ENCODE measurements at regions not wholly inside any gene's neighbourhood (a gene's known extent, or its start where the extent isn't known, plus 50 kb on each side); places are given as distances from the start of the nearest gene placed in this dataset.

DNA sequence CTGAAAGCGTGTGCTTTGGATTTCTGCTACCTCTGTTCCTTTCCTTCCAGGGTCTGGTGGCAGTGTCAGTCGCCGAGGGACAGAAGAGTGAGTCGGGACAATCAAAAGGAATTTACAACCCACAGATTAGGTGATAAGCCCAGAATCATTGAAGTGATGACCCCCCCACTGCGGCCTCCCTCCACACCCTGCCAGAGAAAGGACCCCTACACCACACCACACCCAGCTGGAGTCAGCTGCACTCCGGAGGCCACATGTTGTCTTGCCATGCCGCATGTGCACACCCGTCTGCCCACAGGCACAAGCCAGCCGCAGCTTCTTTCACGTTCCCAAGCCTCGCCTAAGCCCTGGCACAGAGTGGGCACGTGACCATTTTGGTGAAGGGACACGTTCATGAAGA, 366.8 kb upstream of the SALL3 start:
- intact Hi-C loops (cut with micrococcal nuclease) = no loop called here

DNA sequence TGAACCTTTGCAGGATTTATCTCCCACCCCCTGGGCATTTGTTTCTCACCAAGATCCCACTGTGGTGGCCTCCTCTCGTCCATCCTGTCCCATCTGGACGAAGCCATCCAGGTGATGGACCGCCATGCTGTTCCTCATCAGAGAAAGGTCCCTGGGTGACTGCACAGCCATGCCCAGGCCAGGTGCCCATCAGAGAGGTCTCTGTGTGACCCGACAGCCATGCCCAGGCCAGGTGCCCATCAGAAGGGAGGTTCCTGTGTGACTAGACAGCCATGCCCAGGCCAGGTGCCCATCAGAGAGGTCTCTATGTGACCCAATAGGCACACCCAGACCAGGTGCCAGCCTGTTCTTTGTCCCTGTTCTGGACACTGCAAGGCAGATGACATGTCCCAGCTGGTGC, 360.9 kb upstream of the SALL3 start:
- intact Hi-C loops (cut with micrococcal nuclease) = no loop called here

DNA sequence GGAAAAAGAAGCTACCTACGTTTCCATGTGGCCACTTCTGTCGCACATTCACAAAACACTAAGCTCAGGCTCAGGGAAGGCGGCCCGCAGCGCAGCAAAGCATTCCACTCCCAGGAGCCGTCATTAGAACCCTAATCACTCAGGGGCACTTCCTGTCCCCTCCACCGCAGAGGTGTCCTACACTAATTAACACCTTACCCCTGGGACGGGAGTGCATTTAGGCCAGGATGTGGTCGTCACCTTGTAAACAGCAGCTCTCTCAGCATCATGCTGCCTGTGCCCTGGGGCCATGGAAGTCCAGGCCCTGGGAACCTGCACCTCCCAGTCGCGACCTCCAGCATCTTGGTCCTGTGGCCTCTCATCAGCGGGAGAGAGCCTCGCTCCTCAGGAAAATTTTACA, 359.8 kb upstream of the SALL3 start:
- intact Hi-C loops (cut with micrococcal nuclease) = no loop called here

DNA sequence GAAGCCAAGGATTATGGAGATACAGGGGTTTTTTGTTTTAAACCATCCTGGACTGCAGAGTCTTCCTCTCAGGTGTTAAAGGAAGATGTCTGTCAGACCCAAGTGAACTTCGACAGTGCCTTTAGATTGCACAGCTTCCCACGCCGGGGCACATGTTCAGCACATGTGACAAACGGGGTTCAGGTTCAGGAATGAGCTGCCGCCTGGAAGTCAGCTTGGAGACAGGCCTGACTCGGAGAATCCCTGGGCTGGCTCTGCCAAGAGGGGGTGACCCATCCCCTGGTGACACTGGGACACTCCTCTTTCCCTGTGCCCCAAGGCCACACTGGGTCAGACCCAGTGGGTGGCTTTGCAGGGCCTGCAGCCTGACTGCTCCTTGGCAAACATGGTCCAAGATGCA, 359.3 kb upstream of the SALL3 start:
- intact Hi-C loops (cut with micrococcal nuclease) = no loop called here

DNA sequence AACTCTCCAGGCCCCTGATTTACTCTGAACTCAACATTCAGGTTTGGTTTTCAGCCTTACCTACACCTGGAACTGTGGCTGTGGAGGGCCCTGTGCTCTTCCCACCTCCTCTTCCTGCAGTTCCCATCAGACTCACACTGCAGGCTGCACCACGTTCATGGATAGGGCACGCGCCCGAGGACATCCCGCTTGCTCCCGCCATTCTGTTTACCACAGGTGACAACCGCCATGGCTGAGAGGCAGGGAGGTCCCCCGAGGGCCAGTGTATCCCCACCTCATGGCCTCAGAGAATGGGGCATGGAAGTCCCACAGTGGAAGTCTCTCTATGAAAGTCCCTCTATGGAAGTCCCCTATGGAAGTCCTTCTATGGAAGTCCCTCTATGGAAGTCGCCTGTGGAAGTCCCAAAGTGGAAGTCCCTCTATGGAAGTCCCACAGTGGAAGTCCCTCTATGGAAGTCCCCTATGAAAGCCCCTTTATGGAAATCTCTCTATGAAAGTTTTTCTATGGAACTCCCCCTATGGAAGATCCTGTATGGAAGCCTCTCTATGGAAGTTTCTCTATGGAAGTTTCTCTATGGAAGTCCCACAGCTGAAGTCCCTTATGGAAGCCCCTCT, 358.4 kb upstream of the SALL3 start:
- intact Hi-C loops (cut with micrococcal nuclease) = no loop called here

DNA sequence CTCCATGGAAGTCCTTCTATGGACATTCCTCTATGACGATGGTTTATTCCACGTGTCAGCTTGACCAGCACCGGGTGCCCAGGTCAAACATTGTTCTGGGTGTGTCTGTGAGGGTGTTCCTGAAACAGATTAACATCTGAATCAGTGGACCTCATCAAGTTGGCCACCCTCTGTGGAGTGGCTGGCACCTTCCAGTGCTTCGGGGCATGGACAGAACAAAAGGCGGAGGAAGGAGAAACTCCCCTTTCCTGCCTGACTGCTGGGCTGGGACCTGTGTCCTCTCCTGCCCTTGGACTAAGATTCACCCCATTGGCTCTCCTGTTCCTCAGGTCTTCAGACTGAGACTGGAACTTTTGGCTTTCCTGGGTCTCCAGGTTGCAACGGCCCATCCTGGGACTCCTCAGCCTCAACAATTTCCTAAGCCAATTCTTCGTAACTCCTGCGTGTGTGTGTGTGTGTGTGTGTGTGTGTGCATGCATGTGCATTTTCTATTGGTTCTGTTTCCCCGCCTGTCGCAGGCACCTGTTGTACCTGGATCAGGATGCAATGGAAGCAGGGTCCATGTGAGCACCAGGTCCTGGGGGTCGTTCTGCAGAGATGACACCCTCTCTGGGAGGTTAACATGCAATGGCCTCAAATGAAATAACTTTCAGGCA, 357.2 kb upstream of the SALL3 start:
- intact Hi-C loops (cut with micrococcal nuclease) = no loop called here

DNA sequence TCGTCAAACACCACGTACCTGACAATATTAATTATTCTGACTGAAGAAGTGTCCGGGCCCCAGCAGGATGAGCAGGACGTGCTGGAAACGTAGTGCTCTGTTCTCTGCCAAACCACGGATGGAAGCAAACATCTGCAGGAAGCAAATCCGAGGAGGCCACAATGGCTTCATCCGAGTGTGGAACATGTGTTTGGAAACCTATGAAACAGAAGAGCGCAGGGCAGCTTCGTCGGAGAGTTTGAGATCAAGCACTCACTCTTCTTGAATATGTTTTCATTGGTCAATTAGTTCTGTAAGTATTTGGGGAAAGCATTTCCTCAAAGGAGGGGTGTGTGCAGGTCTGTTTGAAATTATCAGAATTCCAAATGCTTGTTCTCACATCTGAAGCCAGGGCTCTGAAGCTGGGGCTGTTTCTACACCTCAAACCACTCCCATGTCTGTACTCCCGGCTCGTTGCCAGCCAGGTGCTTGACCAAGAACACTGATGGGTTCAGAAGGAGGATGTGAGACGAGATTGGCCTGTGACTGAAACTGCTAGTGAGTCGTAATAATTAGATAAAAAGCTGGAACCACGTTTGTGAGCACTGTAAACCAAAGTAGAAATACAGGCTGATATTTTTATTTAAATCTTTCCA, 356.6 kb upstream of the SALL3 start:
- intact Hi-C loops (cut with micrococcal nuclease) = no loop called here

DNA sequence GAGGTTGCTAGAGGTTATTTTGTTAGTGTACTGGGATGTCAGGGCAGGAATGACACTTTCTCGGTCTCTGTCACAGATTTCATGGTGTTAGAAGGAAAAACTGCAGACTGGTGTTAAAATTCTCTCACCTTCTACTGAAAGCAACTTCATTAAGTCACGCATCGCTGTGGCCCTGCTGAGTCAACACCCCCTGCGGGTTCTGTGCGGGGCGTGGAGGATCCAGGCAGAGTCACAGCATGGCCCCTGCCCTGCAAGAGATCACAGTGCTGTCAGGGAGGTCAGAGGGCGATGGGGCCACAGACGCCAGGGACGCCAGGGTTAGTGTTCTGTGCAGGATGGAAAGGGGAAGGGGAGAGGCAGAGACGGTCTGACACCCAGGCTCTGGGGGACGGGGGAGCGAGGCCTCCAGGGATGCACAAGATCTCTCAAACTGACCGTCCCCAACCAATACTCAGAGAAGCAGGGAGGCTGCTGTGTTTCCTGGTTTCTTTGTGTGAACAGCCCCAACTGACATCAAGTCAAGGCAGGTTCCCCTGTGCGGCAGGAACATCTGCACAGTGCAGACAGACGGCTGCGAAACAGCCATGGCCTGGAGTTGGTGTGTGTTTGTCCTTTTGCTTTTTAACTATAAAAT, 354.9 kb upstream of the SALL3 start:
- intact Hi-C loops (cut with micrococcal nuclease) = no loop called here

DNA sequence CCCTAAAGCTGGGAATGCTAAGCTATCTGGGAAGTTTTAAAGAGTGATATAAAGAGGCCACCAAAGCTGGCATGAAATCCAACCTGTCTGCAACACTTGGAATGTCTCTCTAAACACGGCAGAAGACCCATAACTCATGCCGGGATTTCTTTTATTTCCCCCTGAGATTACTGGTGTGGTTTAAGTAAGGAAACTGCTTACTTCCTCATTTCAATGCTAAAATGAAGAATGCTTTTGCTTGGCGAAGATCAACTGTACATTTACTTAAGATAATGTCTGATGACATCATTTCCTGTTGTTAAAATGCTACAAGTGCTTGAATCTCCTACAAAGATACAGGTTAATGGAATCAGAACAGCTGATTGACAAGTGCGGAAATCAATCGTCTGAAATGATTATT, 353.8 kb upstream of the SALL3 start:
- intact Hi-C loops (cut with micrococcal nuclease) = no loop called here

DNA sequence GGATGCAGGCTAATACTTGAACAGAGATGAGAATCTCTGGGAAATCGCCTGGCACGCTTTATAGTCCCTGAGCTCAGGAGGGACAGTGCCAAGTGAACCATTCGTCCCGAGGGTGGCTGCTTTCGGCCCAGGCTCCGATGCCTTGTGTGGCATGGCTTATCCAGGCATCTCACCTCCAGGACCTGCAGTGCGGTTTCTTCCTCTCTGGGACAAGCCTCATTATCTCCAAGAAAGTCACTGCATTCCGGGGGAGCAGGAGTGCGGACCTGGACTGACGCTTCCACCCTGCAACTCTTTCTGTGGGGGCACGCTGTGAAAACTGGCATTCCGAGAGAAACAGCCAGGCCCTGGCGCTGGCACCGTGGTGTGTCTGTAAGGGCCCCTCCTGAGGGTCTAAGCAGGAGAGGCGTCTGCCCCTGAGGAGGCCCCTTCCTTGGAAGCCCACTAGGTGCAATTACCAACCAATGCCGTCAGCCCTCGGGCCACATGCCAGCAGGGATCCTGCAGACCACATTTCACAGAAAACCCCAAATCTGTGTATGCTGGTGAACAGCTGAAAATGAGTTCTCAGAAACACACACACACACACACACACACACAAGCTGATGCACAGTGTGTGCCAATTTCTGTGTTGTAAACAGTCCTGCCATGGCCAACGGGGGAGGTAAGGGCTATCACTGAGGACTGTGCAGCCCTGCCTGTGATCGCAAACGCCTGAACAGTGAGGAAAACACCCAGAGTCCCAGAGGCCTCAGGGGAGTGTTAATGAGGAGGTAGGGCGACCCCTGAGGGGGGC, 351.9 kb upstream of the SALL3 start:
- intact Hi-C loops (cut with micrococcal nuclease) = no loop called here

DNA sequence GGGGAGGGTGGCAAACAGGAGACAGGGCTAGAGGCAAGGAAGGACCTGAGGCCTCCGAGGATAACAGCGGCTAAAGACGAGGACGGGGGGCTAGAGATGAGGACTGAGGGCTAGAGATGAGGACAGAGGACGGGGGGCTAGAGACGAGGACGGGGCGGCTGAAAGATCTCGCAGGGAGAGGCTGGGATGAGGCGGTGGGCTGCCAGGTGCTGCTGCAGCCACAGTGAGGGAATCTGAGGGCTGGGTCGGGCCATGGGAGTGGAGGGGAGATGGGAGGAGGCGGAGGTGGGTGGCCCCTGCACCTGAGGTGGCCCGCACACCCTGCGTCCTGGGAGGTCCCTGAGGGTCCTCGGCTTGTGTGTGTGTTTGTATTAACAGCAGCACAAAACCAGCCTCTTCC, 350.2 kb upstream of the SALL3 start:
- intact Hi-C loops (cut with micrococcal nuclease) = no loop called here

DNA sequence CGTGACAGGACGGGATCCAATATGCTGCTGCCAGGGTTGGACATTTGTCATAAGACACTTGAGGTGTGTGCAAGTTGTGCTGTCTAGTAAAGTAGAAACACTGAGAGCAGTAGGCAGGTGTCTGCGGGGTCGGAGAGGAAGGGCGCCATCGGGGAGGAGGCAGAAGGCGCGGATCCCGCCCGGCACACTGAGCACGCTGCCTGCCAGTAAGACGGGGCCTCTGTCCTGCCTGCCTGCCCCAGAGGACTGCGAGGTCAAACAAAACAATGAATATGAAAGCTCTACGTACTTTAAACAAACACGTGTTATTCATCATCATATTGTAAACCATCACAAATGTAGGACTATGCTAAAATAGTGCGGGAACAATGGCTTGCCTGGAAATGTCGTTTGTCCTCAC, 349.3 kb upstream of the SALL3 start:
- intact Hi-C loops (cut with micrococcal nuclease) = no loop called here

DNA sequence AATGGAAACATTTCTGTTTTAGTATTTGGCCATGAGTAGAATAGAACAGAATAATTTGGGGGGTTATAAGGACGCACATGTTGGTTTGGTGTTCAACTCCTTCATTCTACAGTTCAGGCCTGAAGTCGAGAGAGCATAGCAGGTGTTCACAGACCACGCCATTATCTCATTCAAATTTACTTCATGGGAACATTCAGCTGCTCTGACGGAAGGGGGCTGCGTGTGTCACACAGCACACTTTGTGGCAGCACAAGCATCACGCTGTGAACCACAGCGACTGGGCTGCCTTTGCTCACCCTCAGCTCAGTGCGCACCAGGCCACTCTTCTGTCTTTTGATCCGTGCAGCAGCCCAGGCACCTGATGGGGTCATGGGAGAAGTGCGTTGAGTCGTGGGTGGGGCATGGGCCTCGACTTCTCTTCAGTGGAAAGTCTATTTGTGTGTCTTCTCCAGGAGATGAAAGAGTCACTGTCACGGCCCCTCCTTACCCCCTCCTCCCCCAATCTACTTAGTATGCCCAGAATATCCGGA, 348.6 kb upstream of the SALL3 start:
- intact Hi-C loops (cut with micrococcal nuclease) = no loop called here

DNA sequence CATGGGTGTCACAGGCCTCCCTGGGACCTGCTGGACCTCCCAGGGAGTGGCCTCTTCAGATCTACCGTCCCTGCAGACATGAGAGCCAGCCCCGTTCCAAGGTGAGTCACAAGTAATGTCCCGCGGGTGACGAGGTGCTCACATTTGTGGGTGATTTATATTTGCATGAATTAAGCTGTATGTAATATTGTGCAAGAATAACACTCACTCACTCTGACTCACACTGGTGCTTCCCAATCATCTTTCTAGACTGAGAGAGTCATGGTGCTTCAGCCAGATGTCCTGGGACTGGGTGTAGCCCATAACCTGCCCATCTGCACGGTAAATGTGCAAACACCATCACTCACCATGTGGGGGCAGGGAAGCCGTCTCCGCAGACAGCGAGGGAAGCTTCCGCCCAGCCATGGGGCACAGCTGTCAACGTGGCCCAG, 347.5 kb upstream of the SALL3 start:
- intact Hi-C loops (cut with micrococcal nuclease) = no loop called here

DNA sequence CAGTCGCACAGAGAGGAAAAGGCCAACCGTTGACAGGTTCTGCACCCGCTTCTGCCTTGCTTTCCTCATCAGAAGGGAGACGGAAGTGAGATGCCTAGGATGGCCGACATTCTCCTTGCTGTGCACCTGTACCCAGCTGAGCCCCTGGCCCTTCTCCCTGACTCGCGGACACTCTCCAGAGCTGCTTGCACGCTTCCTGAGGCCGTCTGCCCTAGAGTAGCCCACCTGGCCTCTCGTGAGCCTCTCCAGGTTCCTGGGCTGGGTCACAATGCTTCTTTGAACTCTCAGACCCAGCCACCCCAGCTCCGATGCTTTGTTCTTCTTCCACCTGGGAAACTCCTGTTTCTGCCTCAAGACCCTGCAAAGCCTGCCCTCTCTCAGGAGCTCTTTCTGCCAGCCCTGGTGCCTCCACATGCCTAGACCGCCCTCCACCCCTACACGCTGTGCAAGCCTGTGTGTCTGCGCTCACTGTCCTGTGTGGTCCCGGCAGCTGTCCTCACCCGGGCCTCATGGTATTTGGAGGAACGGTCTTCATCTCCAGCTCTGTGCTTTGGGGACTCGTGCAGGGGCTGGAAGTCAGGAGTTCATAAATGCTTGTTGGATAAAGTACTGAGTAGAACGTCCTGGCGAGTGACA, 345.4 kb upstream of the SALL3 start:
- intact Hi-C loops (cut with micrococcal nuclease) = no loop called here

DNA sequence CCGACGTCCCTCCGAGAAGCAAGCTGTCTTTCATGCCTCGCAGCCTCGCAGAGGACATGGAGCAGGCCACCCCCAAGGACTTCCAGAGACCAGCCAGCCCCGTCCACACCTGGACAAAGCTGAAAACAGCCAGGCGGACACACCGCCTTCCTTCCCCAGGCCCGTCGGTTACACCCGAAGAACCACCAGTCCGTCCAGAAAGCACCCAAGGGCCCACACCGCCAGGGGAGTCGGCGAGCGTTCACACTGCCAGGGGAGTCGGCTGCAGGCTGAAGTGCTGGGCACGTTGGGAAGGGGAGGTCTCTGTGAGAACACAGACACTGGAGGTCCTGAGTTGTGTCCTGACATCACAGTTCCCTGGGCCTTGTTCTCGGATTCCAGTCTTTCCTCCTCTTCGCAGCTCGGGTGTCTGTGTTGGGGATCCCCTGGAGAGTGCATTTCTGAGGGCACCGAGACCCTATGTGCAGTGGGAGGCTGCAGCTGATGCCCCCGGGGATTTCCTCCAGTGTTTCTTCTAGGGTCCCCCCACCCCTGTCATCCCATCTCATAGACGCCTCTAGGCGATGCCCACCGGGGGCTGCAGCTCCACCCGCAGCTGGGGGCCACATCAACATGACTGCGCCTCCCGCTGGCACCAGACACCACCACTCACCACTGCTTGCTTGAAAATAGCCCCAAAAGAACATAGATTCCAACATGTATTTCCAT, 344.4 kb upstream of the SALL3 start:
- intact Hi-C loops (cut with micrococcal nuclease) = no loop called here

DNA sequence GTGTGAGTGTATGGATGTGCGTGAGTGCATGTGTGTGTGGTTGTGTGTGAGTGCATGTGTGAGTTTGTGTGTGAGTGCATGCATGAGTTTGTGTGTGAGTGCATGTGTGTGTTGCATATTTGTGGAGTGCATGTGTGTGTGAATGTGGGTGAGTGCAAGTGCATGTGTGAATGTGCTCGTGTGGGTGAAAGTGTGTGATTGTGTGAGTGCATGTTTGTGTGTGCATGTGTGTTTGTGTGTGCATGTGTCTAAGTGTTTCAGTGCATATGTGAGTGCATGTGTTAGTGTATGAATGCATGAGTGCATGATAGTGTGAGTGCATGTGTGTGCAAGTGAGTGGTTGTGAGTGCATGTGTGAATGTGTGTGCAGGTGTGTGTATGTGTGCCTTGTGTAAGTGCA, 343.4 kb upstream of the SALL3 start:
- intact Hi-C loops (cut with micrococcal nuclease) = no loop called here

DNA sequence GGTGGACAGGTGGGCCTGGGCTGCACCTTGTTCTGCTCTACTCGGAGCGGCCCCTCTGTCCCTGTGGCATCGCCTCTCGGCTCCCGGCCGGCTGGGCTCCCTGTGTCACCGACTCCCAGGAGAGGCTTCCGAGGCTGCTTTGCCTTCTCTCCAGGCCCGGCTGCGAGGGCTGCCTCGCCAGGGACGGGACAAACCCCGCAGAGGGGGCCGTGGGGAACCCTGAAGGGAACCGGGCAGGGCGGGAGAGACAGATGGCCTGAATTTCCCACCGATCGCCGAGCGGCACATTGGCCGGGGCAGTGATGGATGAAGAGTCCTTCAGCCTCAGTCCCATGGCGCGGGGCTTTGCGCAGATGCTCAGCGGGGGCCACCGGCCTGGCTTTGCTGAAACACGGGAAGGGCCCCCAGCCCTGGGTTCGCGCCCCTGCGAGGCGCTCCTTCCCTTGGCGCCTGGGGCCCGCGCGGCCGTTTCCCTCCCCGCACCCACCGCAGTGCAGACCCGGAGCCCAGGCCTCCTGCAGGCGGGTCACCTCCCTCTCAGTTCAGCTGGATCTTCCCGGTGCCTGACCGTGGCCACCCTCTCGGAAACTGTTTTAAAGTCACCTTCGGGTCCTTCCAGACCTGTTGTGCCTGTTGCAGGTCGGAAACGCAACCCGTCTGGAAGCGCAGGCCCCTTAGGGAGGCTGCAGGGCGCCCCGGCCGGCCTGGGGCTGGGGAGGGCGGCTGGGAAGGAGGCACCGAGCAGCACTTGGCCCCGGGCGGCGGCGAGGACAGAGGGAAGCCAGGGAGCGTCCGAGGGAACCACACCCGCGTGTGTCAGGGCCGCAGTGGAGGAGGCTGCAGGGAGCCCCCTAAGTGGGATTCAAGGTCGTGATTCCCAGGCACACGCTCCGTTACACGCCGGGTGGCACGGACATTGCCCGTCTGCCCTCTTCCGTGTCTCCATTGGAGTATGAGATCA, 341.9 kb upstream of the SALL3 start:
- intact Hi-C loops (cut with micrococcal nuclease) = no loop called here

Data from T-helper 2 cell treated with Interferon-gamma antibody and Interleukin-4, amounts not matched to agents 100 ng/mL and 5 ng/mL, for 36 hours (primary cell).